ENCODE measurements at regions not wholly inside any gene's neighbourhood (a gene's known extent, or its start where the extent isn't known, plus 50 kb on each side); places are given as distances from the start of the nearest gene placed in this dataset.

DNA sequence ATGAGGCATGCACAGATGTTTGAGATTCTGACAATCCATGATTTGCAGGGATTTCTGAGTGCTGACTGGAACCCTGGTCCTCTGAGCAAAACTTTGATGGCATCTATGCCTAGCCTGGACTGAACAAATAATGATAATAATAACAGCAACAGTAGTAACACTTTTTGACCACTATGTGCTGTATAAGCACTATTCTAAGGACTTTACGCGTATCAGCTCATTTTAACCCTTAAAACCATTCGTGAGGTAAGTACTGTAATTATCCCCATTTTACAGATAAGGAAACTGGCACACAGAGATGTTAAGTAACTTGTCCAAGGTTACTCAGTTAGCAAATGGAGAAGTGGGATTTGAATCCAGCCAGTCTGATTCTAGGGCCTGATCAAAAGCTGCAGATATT lies 168.4 kb downstream of the C11orf91 start:
- TF ChIP-seq, protein P1, sequence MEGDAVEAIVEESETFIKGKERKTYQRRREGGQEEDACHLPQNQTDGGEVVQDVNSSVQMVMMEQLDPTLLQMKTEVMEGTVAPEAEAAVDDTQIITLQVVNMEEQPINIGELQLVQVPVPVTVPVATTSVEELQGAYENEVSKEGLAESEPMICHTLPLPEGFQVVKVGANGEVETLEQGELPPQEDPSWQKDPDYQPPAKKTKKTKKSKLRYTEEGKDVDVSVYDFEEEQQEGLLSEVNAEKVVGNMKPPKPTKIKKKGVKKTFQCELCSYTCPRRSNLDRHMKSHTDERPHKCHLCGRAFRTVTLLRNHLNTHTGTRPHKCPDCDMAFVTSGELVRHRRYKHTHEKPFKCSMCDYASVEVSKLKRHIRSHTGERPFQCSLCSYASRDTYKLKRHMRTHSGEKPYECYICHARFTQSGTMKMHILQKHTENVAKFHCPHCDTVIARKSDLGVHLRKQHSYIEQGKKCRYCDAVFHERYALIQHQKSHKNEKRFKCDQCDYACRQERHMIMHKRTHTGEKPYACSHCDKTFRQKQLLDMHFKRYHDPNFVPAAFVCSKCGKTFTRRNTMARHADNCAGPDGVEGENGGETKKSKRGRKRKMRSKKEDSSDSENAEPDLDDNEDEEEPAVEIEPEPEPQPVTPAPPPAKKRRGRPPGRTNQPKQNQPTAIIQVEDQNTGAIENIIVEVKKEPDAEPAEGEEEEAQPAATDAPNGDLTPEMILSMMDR (conservative IDR thresholded peaks at IDR 0.05; ENCODE audit: low read length): peak; percentile 64
- no peak for TF ChIP-seq EZH2phosphoT487 (IDR thresholded peaks at IDR 0.05; ENCODE audit: borderline replicate concordance, low read depth, low read length)

Data from OCI-LY7 (cell line).